ENCODE measurements at regions not wholly inside any gene's neighbourhood (a gene's known extent, or its start where the extent isn't known, plus 50 kb on each side); places are given as distances from the start of the nearest gene placed in this dataset.
"Not testable (repeated sequence)": the region's sequence is repeated elsewhere in the genome, so short reads cannot be mapped to it uniquely, and the experiment has no call there.

- no peak for DNase-seq (ENCODE audit: low read depth in 3 of 3, low spot score in 1 of 3)
Measured at GRCh38 chr2:147033044-147033443, 811.8 kb upstream of the ACVR2A start.

- DNase-seq (ENCODE audit: low read depth in 3 of 3, low spot score in 1 of 3): no peak
Measured at GRCh38 chr2:147031897-147032296, 812.9 kb upstream of the ACVR2A start.

- no peak for DNase-seq (ENCODE audit: low read depth in 3 of 3, low spot score in 1 of 3)
Measured at GRCh38 chr2:147030966-147031720, 813.7 kb upstream of the ACVR2A start.

GRCh38 chr2:147027436-147027835 is 817.4 kb upstream of the ACVR2A start:
- no peak for DNase-seq (ENCODE audit: low read depth in 3 of 3, low spot score in 1 of 3)

- DNase-seq (ENCODE audit: low read depth in 3 of 3, low spot score in 1 of 3): no peak
Measured at GRCh38 chr2:147026664-147027295, 818.0 kb upstream of the ACVR2A start.

- no peak for DNase-seq (ENCODE audit: low read depth in 3 of 3, low spot score in 1 of 3)
Measured at GRCh38 chr2:147025646-147026585, 818.9 kb upstream of the ACVR2A start.

GRCh38 chr2:147019311-147019710 is 825.5 kb upstream of the ACVR2A start:
- no peak for DNase-seq (ENCODE audit: low read depth in 3 of 3, low spot score in 1 of 3)

GRCh38 chr2:147017951-147018645 is 826.7 kb upstream of the ACVR2A start:
- DNase-seq (ENCODE audit: low read depth in 3 of 3, low spot score in 1 of 3): no peak

- DNase-seq (ENCODE audit: low read depth in 3 of 3, low spot score in 1 of 3): no peak
Measured at GRCh38 chr2:147016181-147016580, 828.6 kb upstream of the ACVR2A start.

GRCh38 chr2:147015591-147015990 is 829.2 kb upstream of the ACVR2A start:
- no peak for DNase-seq (ENCODE audit: low read depth in 3 of 3, low spot score in 1 of 3)

- DNase-seq (ENCODE audit: low read depth in 3 of 3, low spot score in 1 of 3): no peak
Measured at GRCh38 chr2:147013696-147014392, 831.0 kb upstream of the ACVR2A start.

GRCh38 chr2:147008481-147008880 is 836.3 kb upstream of the ACVR2A start:
- DNase-seq (ENCODE audit: low read depth in 3 of 3, low spot score in 1 of 3): no peak

- DNase-seq (ENCODE audit: low read depth in 3 of 3, low spot score in 1 of 3): no peak
Measured at GRCh38 chr2:147006736-147007141, 838.1 kb upstream of the ACVR2A start.

GRCh38 chr2:147003081-147003480 is 841.7 kb upstream of the ACVR2A start:
- no peak for DNase-seq (ENCODE audit: low read depth in 3 of 3, low spot score in 1 of 3)

- no peak for DNase-seq (ENCODE audit: low read depth in 3 of 3, low spot score in 1 of 3)
Measured at GRCh38 chr2:147002256-147002655, 842.6 kb upstream of the ACVR2A start.

- DNase-seq (ENCODE audit: low read depth in 3 of 3, low spot score in 1 of 3): no peak
Measured at GRCh38 chr2:147001061-147001460, 843.8 kb upstream of the ACVR2A start.

GRCh38 chr2:147000151-147000550 is 844.7 kb upstream of the ACVR2A start:
- DNase-seq (ENCODE audit: low read depth in 3 of 3, low spot score in 1 of 3): not testable (repeated sequence)

- no peak for DNase-seq (ENCODE audit: low read depth in 3 of 3, low spot score in 1 of 3)
Measured at GRCh38 chr2:146997945-146998344, 846.9 kb upstream of the ACVR2A start.

- no peak for DNase-seq (ENCODE audit: low read depth in 3 of 3, low spot score in 1 of 3)
Measured at GRCh38 chr2:146997488-146997887, 847.3 kb upstream of the ACVR2A start.

GRCh38 chr2:146994246-146994645 is 850.6 kb upstream of the ACVR2A start:
- no peak for DNase-seq (ENCODE audit: low read depth in 3 of 3, low spot score in 1 of 3)
